GM21737 (cell line): ENCODE measurements at regions not wholly inside any gene's neighbourhood (a gene's known extent, or its start where the extent isn't known, plus 50 kb on each side); places are given as distances from the start of the nearest gene placed in this dataset.
"Not testable (repeated sequence)": the region's sequence is repeated elsewhere in the genome, so short reads cannot be mapped to it uniquely, and the experiment has no call there.

Source experiments
- ATAC-seq: cut with Tn5 transposase; IDR thresholded peaks from one replicate; pipeline ENCODE4 v1.9.1; 2021; ENCODE audit warnings: mild to moderate bottlenecking, moderate library complexity; ENCODE audit not compliant: unreplicated experiment

GRCh38 chr3:25171118-25171807 is 256.8 kb upstream of the RARB start:
- no peak for ATAC-seq

GRCh38 chr3:25171897-25172296 is 256.2 kb upstream of the RARB start:
- no peak for ATAC-seq

- ATAC-seq = no peak
These were observed 254.5 kb upstream of the RARB start for GRCh38 chr3:25173606-25174005.

GRCh38 chr3:25174251-25174650 is 253.8 kb upstream of the RARB start:
- no peak for ATAC-seq

GRCh38 chr3:25177041-25177440 is 251.0 kb upstream of the RARB start:
- no peak for ATAC-seq

GRCh38 chr3:25178672-25179071 is 249.4 kb upstream of the RARB start:
- no peak for ATAC-seq

GRCh38 chr3:25181096-25181495 is 247.0 kb upstream of the RARB start:
- no peak for ATAC-seq

GRCh38 chr3:25182794-25183193 is 245.3 kb upstream of the RARB start:
- ATAC-seq = no peak

GRCh38 chr3:25184641-25185250 is 243.3 kb upstream of the RARB start:
- ATAC-seq = no peak

GRCh38 chr3:25191673-25192072 is 236.4 kb upstream of the RARB start:
- ATAC-seq = no peak

GRCh38 chr3:25199567-25199966 is 228.5 kb upstream of the RARB start:
- not testable (repeated sequence) for ATAC-seq

GRCh38 chr3:25212736-25213135 is 215.3 kb upstream of the RARB start:
- no peak for ATAC-seq

GRCh38 chr3:25214034-25214433 is 214.0 kb upstream of the RARB start:
- no peak for ATAC-seq

GRCh38 chr3:25218362-25218761 is 209.7 kb upstream of the RARB start:
- no peak for ATAC-seq

GRCh38 chr3:25226747-25227146 is 201.3 kb upstream of the RARB start:
- ATAC-seq = no peak

- ATAC-seq = no peak
These were observed 198.5 kb upstream of the RARB start for GRCh38 chr3:25229586-25229985.

- ATAC-seq = no peak
These were observed 193.0 kb upstream of the RARB start for GRCh38 chr3:25235031-25235430.

GRCh38 chr3:25235466-25235865 is 192.6 kb upstream of the RARB start:
- ATAC-seq = no peak

GRCh38 chr3:25237602-25238001 is 190.5 kb upstream of the RARB start:
- ATAC-seq = no peak

- ATAC-seq = no peak
These were observed 189.0 kb upstream of the RARB start for GRCh38 chr3:25239042-25239441.

GRCh38 chr3:25246913-25247312 is 181.2 kb upstream of the RARB start:
- ATAC-seq = no peak

GRCh38 chr3:25252291-25252690 is 175.8 kb upstream of the RARB start:
- no peak for ATAC-seq

GRCh38 chr3:25257026-25257425 is 171.0 kb upstream of the RARB start:
- no peak for ATAC-seq
